DND-41 (cell line): ENCODE measurements at regions not wholly inside any gene's neighbourhood (a gene's known extent, or its start where the extent isn't known, plus 50 kb on each side); places are given as distances from the start of the nearest gene placed in this dataset.

Experiments
- ATAC-seq: fragments of 200-7000 bp; cut with Tn5 transposase; 3 replicates; pipeline ENCODE4 v1.9.1; 2021; ENCODE audit warnings: low read depth; ENCODE audit not compliant: insufficient read depth
- DNase-seq: peaks from one replicate; pipeline ENCODE4 v3.0.0-alpha.2; 2020
- H2AFZ ChIP-seq: 2 replicates; pipeline ENCODE4 v1.6.0; 2012; ENCODE audit warnings: low read depth, low read length
- H3K27ac ChIP-seq: 2 replicates; pipeline ENCODE4 v1.5.1; 2012; ENCODE audit warnings: low read length, inconsistent platforms
- H3K27me3 ChIP-seq: fragments of 200-600 bp; sonication (generic); 2 replicates; pipeline ENCODE4 v1.6.0; 2012; ENCODE audit warnings: low read length, mild to moderate bottlenecking, inconsistent platforms; ENCODE audit not compliant: insufficient read depth, poor library complexity
- H3K36me3 ChIP-seq: 2 replicates; pipeline ENCODE4 v1.5.1; 2012; ENCODE audit warnings: low read length, inconsistent platforms; ENCODE audit not compliant: insufficient read depth
- H3K4me1 ChIP-seq: 2 replicates; pipeline ENCODE4 v1.5.1; 2012; ENCODE audit warnings: mild to moderate bottlenecking, low read length; ENCODE audit not compliant: insufficient read depth
- H3K4me2 ChIP-seq: 2 replicates; pipeline ENCODE4 v1.6.0; 2012; ENCODE audit warnings: mild to moderate bottlenecking, moderate library complexity, low read length, inconsistent platforms; ENCODE audit not compliant: insufficient read depth
- H3K4me3 ChIP-seq, 2 experiments: fragments of 200-600 bp in 1 of 2; shearing (Covaris generic) in 1 of 2; 2 replicates each; pipeline ENCODE4 v1.5.1; 2012 to 2016; ENCODE audit warnings: inconsistent platforms in 2 of 2, low read length in 2 of 2, mild to moderate bottlenecking in 2 of 2, low read depth in 1 of 2, moderate library complexity in 1 of 2
- H3K79me2 ChIP-seq: 2 replicates; pipeline ENCODE4 v1.6.0; 2012; ENCODE audit warnings: low read length, inconsistent platforms; ENCODE audit not compliant: insufficient read depth
- H3K9ac ChIP-seq: 2 replicates; pipeline ENCODE4 v1.6.0; 2012; ENCODE audit warnings: low read depth, mild to moderate bottlenecking, inconsistent platforms, low read length, moderate library complexity
- H3K9me3 ChIP-seq: 2 replicates; pipeline ENCODE4 v1.5.1; 2012; ENCODE audit warnings: low read length, moderate library complexity, mild to moderate bottlenecking, inconsistent platforms; ENCODE audit not compliant: insufficient read depth, severe bottlenecking
- H4K20me1 ChIP-seq: 2 replicates; pipeline ENCODE4 v1.6.0; 2012; ENCODE audit warnings: low read length; ENCODE audit not compliant: insufficient read depth
- CTCF ChIP-seq: IDR thresholded peaks from 2 replicates; pipeline ENCODE4 v1.5.1; 2012; ENCODE audit warnings: borderline replicate concordance, low read length, moderate library complexity, mild to moderate bottlenecking; ENCODE audit not compliant: poor library complexity, severe bottlenecking; ENCODE audit errors: extremely low read depth
- EZH2 ChIP-seq: IDR thresholded peaks from 3 replicates; pipeline ENCODE4 v1.6.1; 2012; ENCODE audit warnings: borderline replicate concordance, low read depth, mild to moderate bottlenecking, moderate library complexity, low read length, inconsistent platforms; ENCODE audit not compliant: severe bottlenecking

- Histone ChIP-seq H3K36me3 (no peaks in the 10 kb centered on the region), H3K27me3 (peaks cover 8% of the 10 kb centered on the region), H3K4me3 (no peak overlapping the region), H4K20me1 (no peaks in the 10 kb centered on the region), H2AFZ (no peak overlapping the region), H3K4me2 (no peak overlapping the region), H3K79me2 (no peaks in the 10 kb centered on the region), H3K27ac (no peak overlapping the region), H3K4me1 (no peaks in the 10 kb centered on the region), H3K9me3 (no peaks in the 10 kb centered on the region), H3K9ac (no peak overlapping the region)
- DNase-seq (no peak), ATAC-seq (no peak)
- no peak for TF ChIP-seq CTCF
- no peak for TF ChIP-seq EZH2
Observed at GRCh38 chr12:131219670-131220330, 266.1 kb downstream of the ADGRD1 start.

GRCh38 chr12:131220331-131220685, 266.6 kb downstream of the ADGRD1 start:
- peaks cover 8% of the 10 kb centered on the region for H3K27me3 ChIP-seq
- no peak overlapping the region for H3K9ac ChIP-seq
- DNase-seq (no peak), ATAC-seq (no peak)
- H3K9me3 ChIP-seq, result no peaks in the 10 kb centered on the region
- no peak for TF ChIP-seq EZH2
- TF ChIP-seq CTCF, result no peak
- H3K4me1 ChIP-seq, result no peaks in the 10 kb centered on the region
- no peaks in the 10 kb centered on the region for H3K36me3 ChIP-seq
- H3K27ac ChIP-seq, result no peak overlapping the region
- no peak overlapping the region for H3K4me2 ChIP-seq
- H4K20me1 ChIP-seq, result no peaks in the 10 kb centered on the region
- H3K4me3 ChIP-seq, result no peak overlapping the region
- no peaks in the 10 kb centered on the region for H3K79me2 ChIP-seq
- no peak overlapping the region for H2AFZ ChIP-seq

GRCh38 chr12:131221061-131221956, 267.6 kb downstream of the ADGRD1 start:
- Histone ChIP-seq H4K20me1 (no peaks in the 10 kb centered on the region), H3K9ac (no peak overlapping the region), H3K36me3 (no peaks in the 10 kb centered on the region), H3K27ac (no peak overlapping the region), H2AFZ (no peak overlapping the region), H3K27me3 (peaks cover 8% of the 10 kb centered on the region), H3K4me2 (no peak overlapping the region), H3K79me2 (no peaks in the 10 kb centered on the region), H3K9me3 (no peaks in the 10 kb centered on the region), H3K4me3 (no peak overlapping the region), H3K4me1 (no peaks in the 10 kb centered on the region)
- TF ChIP-seq CTCF (no peak), EZH2 (no peak)
- no peak for ATAC-seq
- DNase-seq, result no peak
